ENCODE measurements at regions not wholly inside any gene's neighbourhood (a gene's known extent, or its start where the extent isn't known, plus 50 kb on each side); places are given as distances from the start of the nearest gene placed in this dataset.

DNA sequence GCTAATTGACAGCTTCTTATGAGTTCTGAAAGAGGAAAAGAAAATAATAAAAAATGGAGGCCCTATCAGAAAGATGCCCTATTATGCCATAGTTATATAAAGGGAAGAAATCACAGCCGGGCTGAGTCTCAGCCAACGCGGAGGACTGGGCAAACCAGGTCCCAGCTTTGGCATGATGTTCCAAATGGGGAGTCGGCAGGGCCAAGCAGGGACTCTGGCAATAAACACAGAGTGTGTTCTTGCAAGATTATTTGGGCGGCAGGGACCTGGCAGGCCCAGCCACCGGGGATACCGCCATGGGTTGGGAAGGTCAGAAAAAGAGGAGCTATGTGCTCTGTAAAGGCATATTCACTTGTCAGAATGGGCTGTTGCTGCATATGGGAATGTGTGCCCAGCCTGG is 694.9 kb downstream of the BCL11A start:
- Histone ChIP-seq H3K4me3 (ENCODE audit: low read depth in 1 of 2, low read length in 2 of 2) (no peak overlapping the region), H3K9ac (ENCODE audit: low read length) (no peak overlapping the region), H3K4me1 (ENCODE audit: insufficient read depth, low read length) (no peaks in the 10 kb centered on the region), H3K9me3 (ENCODE audit: low read length) (no peaks in the 10 kb centered on the region), H3K36me3 (ENCODE audit: insufficient read depth, low read length) (no peaks in the 10 kb centered on the region), H3K27ac (ENCODE audit: low read depth, low read length) (no peak overlapping the region), H3K27me3 (ENCODE audit: control insufficient read depth in 1 of 2, insufficient read depth in 2 of 2, low read length in 2 of 2) (no peaks in the 10 kb centered on the region)

GRCh38 chr2:59857109-59857508 is 696.3 kb downstream of the BCL11A start:
- Histone ChIP-seq H3K27ac (ENCODE audit: low read depth, low read length) (no peak overlapping the region), H3K4me3 (ENCODE audit: low read depth in 1 of 2, low read length in 2 of 2) (no peak overlapping the region), H3K9ac (ENCODE audit: low read length) (no peak overlapping the region), H3K4me1 (ENCODE audit: insufficient read depth, low read length) (no peaks in the 10 kb centered on the region), H3K36me3 (ENCODE audit: insufficient read depth, low read length) (no peaks in the 10 kb centered on the region), H3K9me3 (ENCODE audit: low read length) (no peaks in the 10 kb centered on the region), H3K27me3 (ENCODE audit: control insufficient read depth in 1 of 2, insufficient read depth in 2 of 2, low read length in 2 of 2) (no peaks in the 10 kb centered on the region)

DNA sequence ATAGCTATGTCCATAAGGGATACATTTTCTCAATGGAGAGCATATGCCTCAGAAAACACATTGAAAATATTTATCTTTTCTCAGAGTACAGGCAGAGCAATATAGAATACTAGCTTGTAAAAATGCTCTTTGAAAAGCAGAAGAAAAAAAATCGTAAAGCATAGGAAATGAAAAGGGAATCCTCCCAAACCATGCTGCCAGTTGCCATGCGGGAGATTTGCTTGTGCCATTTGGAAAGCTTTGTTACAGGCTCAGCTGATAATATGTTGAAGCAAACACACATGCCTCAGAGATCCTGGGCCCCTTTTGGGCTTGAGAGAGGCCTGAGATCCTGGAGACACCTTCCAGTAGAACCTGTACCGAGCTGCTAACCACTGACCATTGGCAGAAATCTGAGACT is 697.1 kb downstream of the BCL11A start:
- no peaks in the 10 kb centered on the region for H3K27me3 ChIP-seq (ENCODE audit: control insufficient read depth in 1 of 2, insufficient read depth in 2 of 2, low read length in 2 of 2)
- H3K9ac ChIP-seq (ENCODE audit: low read length) = no peak overlapping the region
- H3K27ac ChIP-seq (ENCODE audit: low read depth, low read length) = no peak overlapping the region
- H3K9me3 ChIP-seq (ENCODE audit: low read length) = no peaks in the 10 kb centered on the region
- no peaks in the 10 kb centered on the region for H3K36me3 ChIP-seq (ENCODE audit: insufficient read depth, low read length)
- H3K4me3 ChIP-seq (ENCODE audit: low read depth in 1 of 2, low read length in 2 of 2) = no peak overlapping the region
- no peaks in the 10 kb centered on the region for H3K4me1 ChIP-seq (ENCODE audit: insufficient read depth, low read length)

DNA sequence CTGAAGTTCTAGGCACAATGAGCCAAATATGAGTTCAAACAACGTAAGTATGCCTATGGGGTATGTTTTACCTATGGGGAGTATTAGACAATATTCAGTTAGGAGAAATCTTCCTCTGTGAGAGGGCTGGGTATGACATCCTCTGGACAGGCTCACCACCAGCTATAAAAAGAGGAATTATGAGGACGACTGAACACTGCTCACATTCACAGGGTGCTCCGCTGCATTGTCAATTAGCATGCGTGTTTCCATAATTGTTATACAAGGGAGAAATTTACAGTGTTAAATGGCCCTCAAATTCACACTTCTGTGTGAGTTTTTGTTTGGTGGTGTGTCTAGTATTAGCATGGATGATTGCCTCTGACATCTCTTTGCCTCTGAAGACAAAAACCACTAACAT is 700.4 kb downstream of the BCL11A start:
- H3K9ac ChIP-seq (ENCODE audit: low read length) = no peak overlapping the region
- no peak overlapping the region for H3K4me3 ChIP-seq (ENCODE audit: low read depth in 1 of 2, low read length in 2 of 2)
- H3K27ac ChIP-seq (ENCODE audit: low read depth, low read length) = no peak overlapping the region
- H3K4me1 ChIP-seq (ENCODE audit: insufficient read depth, low read length) = no peaks in the 10 kb centered on the region
- no peaks in the 10 kb centered on the region for H3K27me3 ChIP-seq (ENCODE audit: control insufficient read depth in 1 of 2, insufficient read depth in 2 of 2, low read length in 2 of 2)
- H3K9me3 ChIP-seq (ENCODE audit: low read length) = no peaks in the 10 kb centered on the region
- H3K36me3 ChIP-seq (ENCODE audit: insufficient read depth, low read length) = no peaks in the 10 kb centered on the region

GRCh38 chr2:59851836-59852475 is 701.5 kb downstream of the BCL11A start:
- H3K27ac ChIP-seq (ENCODE audit: low read depth, low read length) = no peak overlapping the region

DNA sequence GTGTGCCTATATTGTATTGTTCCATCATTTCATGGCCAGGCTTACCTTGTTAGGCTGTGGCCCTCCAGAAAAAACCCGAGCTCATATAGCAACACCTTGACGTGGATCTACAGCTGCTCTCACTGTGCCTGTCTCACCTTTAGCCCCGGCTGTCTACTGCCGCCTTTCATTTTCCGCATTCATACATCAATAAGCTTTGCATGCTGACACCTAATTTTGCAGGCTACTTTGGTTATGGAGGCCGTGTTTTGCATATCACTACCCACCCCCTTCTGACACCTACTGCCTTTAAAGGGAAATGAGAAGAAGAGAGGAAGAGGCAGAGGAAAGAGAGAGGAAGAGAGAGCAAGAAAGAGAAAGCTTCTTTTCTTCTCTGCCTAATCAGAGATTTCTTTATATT is 702.9 kb downstream of the BCL11A start:
- Histone ChIP-seq H3K36me3 (ENCODE audit: insufficient read depth, low read length) (no peaks in the 10 kb centered on the region), H3K27me3 (ENCODE audit: control insufficient read depth in 1 of 2, insufficient read depth in 2 of 2, low read length in 2 of 2) (no peaks in the 10 kb centered on the region), H3K4me3 (ENCODE audit: low read depth in 1 of 2, low read length in 2 of 2) (no peak overlapping the region), H3K9ac (ENCODE audit: low read length) (no peak overlapping the region), H3K9me3 (ENCODE audit: low read length) (no peaks in the 10 kb centered on the region), H3K27ac (ENCODE audit: low read depth, low read length) (no peak overlapping the region), H3K4me1 (ENCODE audit: insufficient read depth, low read length) (no peaks in the 10 kb centered on the region)

More at GRCh38 chr2:59851836-59852475, 701.5 kb downstream of the BCL11A start:
- Histone ChIP-seq H3K4me1 (ENCODE audit: insufficient read depth, low read length) (no peaks in the 10 kb centered on the region), H3K36me3 (ENCODE audit: insufficient read depth, low read length) (no peaks in the 10 kb centered on the region), H3K9ac (ENCODE audit: low read length) (no peak overlapping the region), H3K27me3 (ENCODE audit: control insufficient read depth in 1 of 2, insufficient read depth in 2 of 2, low read length in 2 of 2) (no peaks in the 10 kb centered on the region), H3K9me3 (ENCODE audit: low read length) (no peaks in the 10 kb centered on the region), H3K4me3 (ENCODE audit: low read depth in 1 of 2, low read length in 2 of 2) (no peak overlapping the region)

DNA sequence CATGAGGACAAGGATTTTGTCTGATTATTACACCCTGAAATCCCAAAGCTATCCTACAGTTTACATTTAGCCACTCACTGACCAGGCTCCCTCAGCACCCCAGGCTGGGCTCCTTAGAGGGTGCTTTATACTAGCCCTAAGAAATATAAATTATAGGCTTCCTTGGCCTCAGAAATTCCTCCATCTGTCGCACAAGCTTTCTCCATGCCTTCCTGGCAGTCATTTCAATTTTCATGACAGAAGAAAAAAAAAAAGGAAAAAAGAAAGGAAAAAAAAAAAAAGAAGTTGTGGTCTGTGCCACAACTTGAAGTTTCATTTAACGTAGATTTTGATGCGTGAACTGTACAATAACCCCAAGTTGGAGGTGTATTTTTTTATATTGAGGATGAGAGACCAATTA is 719.5 kb downstream of the BCL11A start:
- no peak overlapping the region for H3K9ac ChIP-seq (ENCODE audit: low read length)

DNA sequence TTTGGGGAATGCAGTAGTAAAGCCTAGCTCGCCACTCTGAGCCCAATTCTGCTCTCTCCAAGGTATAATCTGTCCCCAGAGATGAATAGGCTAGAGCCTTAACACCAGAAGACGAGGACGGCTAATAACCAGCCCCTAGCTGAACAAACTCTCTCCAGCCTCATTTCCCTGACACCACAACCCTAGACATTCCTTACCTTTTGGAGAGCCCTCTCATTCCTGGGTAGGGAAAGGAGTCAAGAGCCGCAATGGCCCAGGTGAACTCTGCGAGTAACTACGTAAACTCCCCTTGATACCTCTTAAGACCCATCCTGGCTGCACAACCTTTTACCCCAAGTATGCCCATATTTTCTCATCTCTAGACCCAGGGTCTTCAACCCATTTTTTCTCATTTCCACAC is 722.9 kb downstream of the BCL11A start:
- Histone ChIP-seq H3K27me3 (ENCODE audit: control insufficient read depth in 1 of 2, insufficient read depth in 2 of 2, low read length in 2 of 2) (no peaks in the 10 kb centered on the region), H3K27ac (ENCODE audit: low read depth, low read length) (no peak overlapping the region), H3K4me1 (ENCODE audit: insufficient read depth, low read length) (no peaks in the 10 kb centered on the region), H3K9me3 (ENCODE audit: low read length) (no peaks in the 10 kb centered on the region), H3K9ac (ENCODE audit: low read length) (no peak overlapping the region), H3K36me3 (ENCODE audit: insufficient read depth, low read length) (no peaks in the 10 kb centered on the region), H3K4me3 (ENCODE audit: low read depth in 1 of 2, low read length in 2 of 2) (no peak overlapping the region)

More for the DNA sequence above, 719.5 kb downstream of the BCL11A start:
- H3K27me3 ChIP-seq (ENCODE audit: control insufficient read depth in 1 of 2, insufficient read depth in 2 of 2, low read length in 2 of 2) = no peaks in the 10 kb centered on the region
- no peak overlapping the region for H3K4me3 ChIP-seq (ENCODE audit: low read depth in 1 of 2, low read length in 2 of 2)
- no peaks in the 10 kb centered on the region for H3K36me3 ChIP-seq (ENCODE audit: insufficient read depth, low read length)
- H3K4me1 ChIP-seq (ENCODE audit: insufficient read depth, low read length) = no peaks in the 10 kb centered on the region
- H3K27ac ChIP-seq (ENCODE audit: low read depth, low read length) = no peak overlapping the region
- H3K9me3 ChIP-seq (ENCODE audit: low read length) = no peaks in the 10 kb centered on the region

DNA sequence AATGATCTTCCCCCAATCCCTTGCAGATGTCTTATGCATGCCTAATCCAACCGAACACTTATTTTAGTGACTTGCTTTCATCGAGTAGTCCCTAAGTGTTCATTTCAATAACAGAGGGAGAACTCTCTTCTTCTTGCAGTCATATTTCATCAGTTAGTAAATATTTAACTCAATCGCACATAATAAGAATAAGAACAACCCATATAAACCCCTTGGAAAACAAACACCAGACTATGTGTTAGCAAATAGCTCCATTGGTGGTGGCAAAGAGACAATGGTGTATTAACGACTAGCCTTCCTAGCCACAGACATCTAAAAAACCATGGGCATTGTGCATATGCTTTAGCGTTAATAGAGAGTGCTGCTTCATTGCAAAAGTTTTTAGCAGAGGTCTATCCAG is 725.8 kb downstream of the BCL11A start:
- Histone ChIP-seq H3K27me3 (ENCODE audit: control insufficient read depth in 1 of 2, insufficient read depth in 2 of 2, low read length in 2 of 2) (no peaks in the 10 kb centered on the region), H3K27ac (ENCODE audit: low read depth, low read length) (no peak overlapping the region), H3K4me3 (ENCODE audit: low read depth in 1 of 2, low read length in 2 of 2) (no peak overlapping the region), H3K9ac (ENCODE audit: low read length) (no peak overlapping the region), H3K36me3 (ENCODE audit: insufficient read depth, low read length) (no peaks in the 10 kb centered on the region), H3K9me3 (ENCODE audit: low read length) (no peaks in the 10 kb centered on the region), H3K4me1 (ENCODE audit: insufficient read depth, low read length) (no peaks in the 10 kb centered on the region)

DNA sequence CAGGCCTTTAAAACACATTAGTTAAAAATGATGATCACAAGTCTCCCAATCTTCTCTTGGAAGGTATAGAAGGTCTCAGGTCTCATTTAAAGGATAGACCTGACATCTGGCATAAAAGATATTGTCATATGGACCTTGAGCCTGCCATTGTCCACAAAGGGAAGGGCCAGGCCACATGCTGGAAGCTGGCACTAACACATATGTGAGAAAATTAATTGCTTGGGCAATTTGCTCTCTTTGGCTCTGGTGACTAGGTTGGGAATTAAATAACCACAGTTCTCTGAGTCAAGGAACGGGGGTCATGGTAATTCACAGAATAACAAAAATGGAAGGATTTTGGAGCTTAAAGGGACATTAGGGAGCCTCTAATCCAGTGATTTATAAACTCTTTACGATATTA is 727.3 kb downstream of the BCL11A start:
- no peaks in the 10 kb centered on the region for H3K9me3 ChIP-seq (ENCODE audit: low read length)
- no peaks in the 10 kb centered on the region for H3K36me3 ChIP-seq (ENCODE audit: insufficient read depth, low read length)
- H3K4me1 ChIP-seq (ENCODE audit: insufficient read depth, low read length) = no peaks in the 10 kb centered on the region
- no peak overlapping the region for H3K27ac ChIP-seq (ENCODE audit: low read depth, low read length)
- no peaks in the 10 kb centered on the region for H3K27me3 ChIP-seq (ENCODE audit: control insufficient read depth in 1 of 2, insufficient read depth in 2 of 2, low read length in 2 of 2)
- H3K4me3 ChIP-seq (ENCODE audit: low read depth in 1 of 2, low read length in 2 of 2) = no peak overlapping the region
- no peak overlapping the region for H3K9ac ChIP-seq (ENCODE audit: low read length)

- no peaks in the 10 kb centered on the region for H3K4me1 ChIP-seq (ENCODE audit: insufficient read depth, low read length)
- no peak overlapping the region for H3K9ac ChIP-seq (ENCODE audit: low read length)
- H3K36me3 ChIP-seq (ENCODE audit: insufficient read depth, low read length) = no peaks in the 10 kb centered on the region
- no peak overlapping the region for H3K4me3 ChIP-seq (ENCODE audit: low read depth in 1 of 2, low read length in 2 of 2)
- H3K27ac ChIP-seq (ENCODE audit: low read depth, low read length) = no peak overlapping the region
- H3K27me3 ChIP-seq (ENCODE audit: control insufficient read depth in 1 of 2, insufficient read depth in 2 of 2, low read length in 2 of 2) = no peaks in the 10 kb centered on the region
- no peaks in the 10 kb centered on the region for H3K9me3 ChIP-seq (ENCODE audit: low read length)
Measured at GRCh38 chr2:59824314-59824713, 729.1 kb downstream of the BCL11A start.

- Histone ChIP-seq H3K9ac (ENCODE audit: low read length) (no peak overlapping the region), H3K4me1 (ENCODE audit: insufficient read depth, low read length) (no peaks in the 10 kb centered on the region)
Measured at GRCh38 chr2:59816075-59816474, 737.4 kb downstream of the BCL11A start.

More at GRCh38 chr2:59816075-59816474, 737.4 kb downstream of the BCL11A start:
- H3K27me3 ChIP-seq (ENCODE audit: control insufficient read depth in 1 of 2, insufficient read depth in 2 of 2, low read length in 2 of 2) = no peaks in the 10 kb centered on the region
- no peaks in the 10 kb centered on the region for H3K36me3 ChIP-seq (ENCODE audit: insufficient read depth, low read length)
- no peak overlapping the region for H3K4me3 ChIP-seq (ENCODE audit: low read depth in 1 of 2, low read length in 2 of 2)
- no peak overlapping the region for H3K27ac ChIP-seq (ENCODE audit: low read depth, low read length)
- H3K9me3 ChIP-seq (ENCODE audit: low read length) = no peaks in the 10 kb centered on the region

Data from muscle layer of colon (tissue), 2 donors.